ENCODE measurements at regions not wholly inside any gene's neighbourhood (a gene's known extent, or its start where the extent isn't known, plus 50 kb on each side); places are given as distances from the start of the nearest gene placed in this dataset.

DNA sequence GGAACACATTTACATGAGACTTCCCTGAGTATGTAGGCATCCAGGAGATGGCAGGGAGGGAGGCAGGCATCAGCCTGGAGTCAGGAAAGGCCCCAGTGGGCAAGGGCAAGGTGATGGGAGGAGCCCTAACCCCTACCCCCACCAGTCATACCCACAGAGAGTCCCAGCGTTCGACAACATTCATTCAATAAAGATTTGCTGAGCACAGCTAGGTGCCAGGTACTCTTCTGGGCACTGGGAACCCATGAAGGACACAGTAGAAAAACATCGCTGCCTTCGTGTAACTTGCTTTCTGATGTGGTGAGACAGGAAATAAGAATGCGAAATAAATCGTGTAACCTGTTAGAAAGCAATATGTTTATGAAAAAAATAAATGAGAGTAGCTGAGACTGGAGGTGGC is 77.3 kb upstream of the GADD45A start:
- no peak for FAIRE-seq
- Histone ChIP-seq H3K79me2 (ENCODE audit: control insufficient read depth in 1 of 2, insufficient read depth in 2 of 2, low read length in 2 of 2) (no peaks in the 10 kb centered on the region), H3K9ac (replicated peaks in 1 of 4; ENCODE audit: extremely low read depth in 1 of 4, low read depth in 3 of 4, low read length in 3 of 4) (no peak overlapping the region), H2BK15ac (ENCODE audit: low read length) (no peak overlapping the region), H3K79me1 (ENCODE audit: low read depth, low read length) (no peaks in the 10 kb centered on the region), H3K56ac (replicated peaks; ENCODE audit: insufficient read length, low read depth, low read length) (no peak overlapping the region), H3K4me1 (replicated peaks in 1 of 4; ENCODE audit: control insufficient read depth in 3 of 4, insufficient read depth in 4 of 4, low read length in 3 of 4) (no peaks in the 10 kb centered on the region), H3K36me3 (ENCODE audit: control insufficient read depth in 2 of 4, insufficient read depth in 4 of 4, low read length in 3 of 4) (no peaks in the 10 kb centered on the region), H3K23me2 (ENCODE audit: low read depth, low read length) (no peaks in the 10 kb centered on the region), H3K27me3 (replicated peaks in 1 of 4; ENCODE audit: control insufficient read depth in 3 of 4, extremely low read depth in 1 of 4, insufficient read depth in 3 of 4, low read length in 3 of 4) (no peaks in the 10 kb centered on the region), H2BK5ac (ENCODE audit: low read depth, low read length) (no peak overlapping the region), H4K5ac (ENCODE audit: insufficient read length, low read depth, low read length) (no peak overlapping the region), H3K27ac (ENCODE audit: low read depth, low read length) (no peak overlapping the region), H3K4me2 (ENCODE audit: insufficient read depth in 1 of 2, low read depth in 2 of 2, low read length in 2 of 2) (no peak overlapping the region), H3K4ac (replicated peaks; ENCODE audit: insufficient read length, low read depth, low read length) (no peak overlapping the region), H2BK20ac (ENCODE audit: low read length) (no peak overlapping the region), H3K14ac (ENCODE audit: insufficient read length) (no peak overlapping the region), H2BK120ac (replicated peaks; ENCODE audit: low read depth, low read length) (no peak overlapping the region), H4K8ac (ENCODE audit: extremely low read depth, insufficient read depth, low read length) (no peak overlapping the region), H3K9me3 (ENCODE audit: insufficient read depth in 2 of 2, low read depth in 1 of 2, low read length in 1 of 2) (no peaks in the 10 kb centered on the region), H4K91ac (replicated peaks; ENCODE audit: insufficient read length, low read length) (no peak overlapping the region), H3K4me3 (ENCODE audit: extremely low read depth in 1 of 4, insufficient read depth in 2 of 4, low read depth in 3 of 4, low read length in 4 of 4) (no peak overlapping the region), H2AK5ac (ENCODE audit: low read depth, low read length) (no peak overlapping the region), H2BK12ac (ENCODE audit: low read depth, low read length) (no peak overlapping the region), H2AFZ (ENCODE audit: low read length) (no peak overlapping the region), H4K20me1 (replicated peaks in 1 of 2; ENCODE audit: control insufficient read depth in 1 of 2, insufficient read depth in 2 of 2, low read length in 2 of 2) (no peaks in the 10 kb centered on the region), H3K23ac (ENCODE audit: insufficient read length) (no peak overlapping the region), H3K18ac (ENCODE audit: extremely low read depth, low read length) (no peak overlapping the region)
- DNase-seq (ENCODE audit: low read depth in 1 of 2, low spot score in 2 of 2) = no peak
- ChIA-PET POLR2A (ENCODE audit: partially characterized antibody) (no interaction called here), CTCF (ENCODE audit: partially characterized antibody) (interaction anchor here (0.7 to 2.4 kb wide), 5 partner anchors 13 to 164 kb away, joined by 3 to 8 read pairs (median 4); no protein-coding TSS in a partner anchor)
- 79% methylated on average over 6 of the region's 6 CpGs; no CpG with 5 or more reads in 1 of the 2 experiments for WGBS, 2 experiments (ENCODE audit: extremely low coverage in 1 of 2, insufficient coverage in 1 of 2, insufficient read length in 1 of 2, insufficient replicate concordance in 2 of 2, low coverage in 1 of 2, low lambda C conversion rate in 2 of 2, missing lambda C conversion rate in 1 of 2)
- TF ChIP-seq CTBP2 (IDR thresholded peaks at IDR 0.05; ENCODE audit: borderline replicate concordance, insufficient read depth, insufficient read length, low read length) = no peak
- TF ChIP-seq TEAD4 (IDR thresholded peaks at IDR 0.05; ENCODE audit: low read depth, low read length) = no peak
- TF ChIP-seq CHD2 (IDR thresholded peaks at IDR 0.05; ENCODE audit: low read length) = no peak
- TF ChIP-seq TAF1 (IDR thresholded peaks at IDR 0.05; ENCODE audit: low read depth, low read length) = no peak
- TF ChIP-seq CREB1 (IDR thresholded peaks at IDR 0.05) = no peak
- TF ChIP-seq KDM4A (IDR thresholded peaks at IDR 0.05; ENCODE audit: low read depth, low read length, severe bottlenecking) = no peak

All from H1 (cell line).